ENCODE measurements at regions not wholly inside any gene's neighbourhood (a gene's known extent, or its start where the extent isn't known, plus 50 kb on each side); places are given as distances from the start of the nearest gene placed in this dataset.

GRCh38 chr1:234863551-234863971 lies 253.6 kb upstream of the IRF2BP2 start:
- peak in 1 of 2 donors; percentile 89 for DNase-seq (ENCODE audit: low spot score in 2 of 2)
- intact Hi-C loops (cut with DNase I; ENCODE audit: low total_unique reads), result no loop called here
- 27 to 29% methylated on average over 6 of the region's 6 CpGs for WGBS, 2 donors
- TF ChIP-seq CTCF (IDR thresholded peaks at IDR 0.05) (no peak), POLR2A (IDR thresholded peaks at IDR 0.05) (no peak)
- H3K4me3 ChIP-seq (ENCODE audit: low read depth, poor library complexity, severe bottlenecking), result no peak overlapping the region

GRCh38 chr1:234862944-234863515 lies 253.1 kb upstream of the IRF2BP2 start:
- WGBS, 2 donors, result 10 to 12% methylated on average over 13 of the region's 13 CpGs
- intact Hi-C loops (cut with DNase I; ENCODE audit: low total_unique reads), result no loop called here
- no peak for TF ChIP-seq POLR2A (IDR thresholded peaks at IDR 0.05)
- TF ChIP-seq CTCF (IDR thresholded peaks at IDR 0.05), result no peak
- H3K4me3 ChIP-seq (ENCODE audit: low read depth, poor library complexity, severe bottlenecking), result no peak overlapping the region
- DNase-seq (ENCODE audit: low spot score in 2 of 2), result peak; percentile 82 to 95

GRCh38 chr1:234862360-234862943 lies 252.5 kb upstream of the IRF2BP2 start:
- no peak overlapping the region for H3K4me3 ChIP-seq (ENCODE audit: low read depth, poor library complexity, severe bottlenecking)
- WGBS, 2 donors, result 27 to 37% methylated on average over 7 of the region's 7 CpGs
- intact Hi-C loops (cut with DNase I; ENCODE audit: low total_unique reads), result no loop called here
- TF ChIP-seq CTCF (IDR thresholded peaks at IDR 0.05), result no peak
- TF ChIP-seq POLR2A (IDR thresholded peaks at IDR 0.05), result no peak
- DNase-seq (ENCODE audit: low spot score in 2 of 2), result peak in 1 of 2 donors; percentile 81

GRCh38 chr1:234861761-234862160 lies 251.8 kb upstream of the IRF2BP2 start:
- H3K4me3 ChIP-seq (ENCODE audit: low read depth, poor library complexity, severe bottlenecking), result no peak overlapping the region
- 61 to 62% methylated on average over 4 of the region's 4 CpGs for WGBS, 2 donors
- intact Hi-C loops (cut with DNase I; ENCODE audit: low total_unique reads), result no loop called here
- DNase-seq (ENCODE audit: low spot score in 2 of 2), result no peak
- TF ChIP-seq POLR2A (IDR thresholded peaks at IDR 0.05), result no peak
- no peak for TF ChIP-seq CTCF (IDR thresholded peaks at IDR 0.05)

GRCh38 chr1:234861024-234861620 lies 251.1 kb upstream of the IRF2BP2 start:
- WGBS, 2 donors, result 95 to 98% methylated on average over 2 of the region's 2 CpGs
- no peak for TF ChIP-seq CTCF (IDR thresholded peaks at IDR 0.05)
- TF ChIP-seq POLR2A (IDR thresholded peaks at IDR 0.05), result no peak
- no peak overlapping the region for H3K4me3 ChIP-seq (ENCODE audit: low read depth, poor library complexity, severe bottlenecking)
- peak in 1 of 2 donors; percentile 69 for DNase-seq (ENCODE audit: low spot score in 2 of 2)
- intact Hi-C loops (cut with DNase I; ENCODE audit: low total_unique reads), result no loop called here
